ENCODE measurements at regions not wholly inside any gene's neighbourhood (a gene's known extent, or its start where the extent isn't known, plus 50 kb on each side); places are given as distances from the start of the nearest gene placed in this dataset.
"Not testable (repeated sequence)": the region's sequence is repeated elsewhere in the genome, so short reads cannot be mapped to it uniquely, and the experiment has no call there.

- no peak for DNase-seq
Observed at GRCh38 chr11:97982512-97982911, 1038.2 kb upstream of the CNTN5 start.

GRCh38 chr11:97989121-97989520 lies 1031.6 kb upstream of the CNTN5 start:
- DNase-seq: no peak

GRCh38 chr11:97990162-97990920 lies 1030.4 kb upstream of the CNTN5 start:
- DNase-seq: no peak

GRCh38 chr11:97993562-97993961 lies 1027.2 kb upstream of the CNTN5 start:
- no peak for DNase-seq

- DNase-seq: no peak
Observed at GRCh38 chr11:97995874-97996273, 1024.9 kb upstream of the CNTN5 start.

- no peak for DNase-seq
Observed at GRCh38 chr11:97996762-97997161, 1024.0 kb upstream of the CNTN5 start.

GRCh38 chr11:98003606-98004371 lies 1017.0 kb upstream of the CNTN5 start:
- no peak for DNase-seq

GRCh38 chr11:98007072-98007471 lies 1013.7 kb upstream of the CNTN5 start:
- DNase-seq: no peak

- no peak for DNase-seq
Observed at GRCh38 chr11:98027652-98028051, 993.1 kb upstream of the CNTN5 start.

- no peak for DNase-seq
Observed at GRCh38 chr11:98029832-98030231, 990.9 kb upstream of the CNTN5 start.

GRCh38 chr11:98036810-98037209 lies 983.9 kb upstream of the CNTN5 start:
- no peak for DNase-seq

- no peak for DNase-seq
Observed at GRCh38 chr11:98040061-98040808, 980.5 kb upstream of the CNTN5 start.

GRCh38 chr11:98047647-98048046 lies 973.1 kb upstream of the CNTN5 start:
- DNase-seq: no peak

- no peak for DNase-seq
Observed at GRCh38 chr11:98053851-98054250, 966.9 kb upstream of the CNTN5 start.

GRCh38 chr11:98056945-98057344 lies 963.8 kb upstream of the CNTN5 start:
- no peak for DNase-seq

- DNase-seq: no peak
Observed at GRCh38 chr11:98059488-98059887, 961.3 kb upstream of the CNTN5 start.

- DNase-seq: no peak
Observed at GRCh38 chr11:98060759-98061158, 960.0 kb upstream of the CNTN5 start.

GRCh38 chr11:98061858-98062257 lies 958.9 kb upstream of the CNTN5 start:
- no peak for DNase-seq

GRCh38 chr11:98062714-98063113 lies 958.0 kb upstream of the CNTN5 start:
- no peak for DNase-seq

GRCh38 chr11:98068251-98068650 lies 952.5 kb upstream of the CNTN5 start:
- DNase-seq: no peak

GRCh38 chr11:98069147-98069546 lies 951.6 kb upstream of the CNTN5 start:
- not testable (repeated sequence) for DNase-seq

- DNase-seq: no peak
Observed at GRCh38 chr11:98069861-98070260, 950.9 kb upstream of the CNTN5 start.

GRCh38 chr11:98090861-98091505 lies 929.8 kb upstream of the CNTN5 start:
- DNase-seq: no peak
